ENCODE measurements at regions not wholly inside any gene's neighbourhood (a gene's known extent, or its start where the extent isn't known, plus 50 kb on each side); places are given as distances from the start of the nearest gene placed in this dataset.

GRCh38 chr4:27194599-27195176 lies 334.0 kb downstream of the STIM2 start:
- H3K36me3 Mint-ChIP-seq = no peaks in the 10 kb centered on the region
- H3K27me3 Mint-ChIP-seq = peaks cover 35% of the 10 kb centered on the region
- no peak for DNase-seq (ENCODE audit: extremely low spot score, unreplicated experiment)
- no peak overlapping the region for H3K4me3 Mint-ChIP-seq
- peaks cover 4% of the 10 kb centered on the region for H3K9me3 Mint-ChIP-seq
- no peak for TF ChIP-seq CTCF (conservative IDR thresholded peaks at IDR 0.05)
- no peak overlapping the region for H3K27ac Mint-ChIP-seq
- no peaks in the 10 kb centered on the region for H3K4me1 Mint-ChIP-seq (ENCODE audit: unreplicated experiment)

GRCh38 chr4:27198246-27198645 lies 337.6 kb downstream of the STIM2 start:
- Mint-ChIP-seq H3K9me3 (peaks cover 4% of the 10 kb centered on the region), H3K4me3 (no peak overlapping the region), H3K4me1 (ENCODE audit: unreplicated experiment) (peaks cover 6% of the 10 kb centered on the region), H3K27ac (no peak overlapping the region), H3K27me3 (peaks cover 35% of the 10 kb centered on the region), H3K36me3 (no peaks in the 10 kb centered on the region)
- no peak for DNase-seq (ENCODE audit: extremely low spot score, unreplicated experiment)
- no peak for TF ChIP-seq CTCF (conservative IDR thresholded peaks at IDR 0.05)

GRCh38 chr4:27198971-27199370 lies 338.3 kb downstream of the STIM2 start:
- Mint-ChIP-seq H3K36me3 (no peaks in the 10 kb centered on the region), H3K27me3 (peaks cover 39% of the 10 kb centered on the region), H3K9me3 (peaks cover 6% of the 10 kb centered on the region), H3K27ac (no peak overlapping the region), H3K4me3 (no peak overlapping the region), H3K4me1 (ENCODE audit: unreplicated experiment) (peaks cover 6% of the 10 kb centered on the region)
- DNase-seq (ENCODE audit: extremely low spot score, unreplicated experiment) = no peak
- TF ChIP-seq CTCF (conservative IDR thresholded peaks at IDR 0.05) = no peak

- Mint-ChIP-seq H3K9me3 (peaks cover 12% of the 10 kb centered on the region), H3K4me1 (ENCODE audit: unreplicated experiment) (peaks cover under 1% of the 10 kb centered on the region), H3K27me3 (peaks cover 74% of the 10 kb centered on the region), H3K27ac (no peak overlapping the region), H3K4me3 (no peak overlapping the region), H3K36me3 (no peaks in the 10 kb centered on the region)
- DNase-seq (ENCODE audit: extremely low spot score, unreplicated experiment) = no peak
- TF ChIP-seq CTCF (conservative IDR thresholded peaks at IDR 0.05) = no peak
Measured at GRCh38 chr4:27206009-27206408, 345.4 kb downstream of the STIM2 start.

- Mint-ChIP-seq H3K27ac (no peak overlapping the region), H3K36me3 (no peaks in the 10 kb centered on the region)
- no peak for TF ChIP-seq CTCF (conservative IDR thresholded peaks at IDR 0.05)
Measured at GRCh38 chr4:27210956-27211355, 350.3 kb downstream of the STIM2 start.

GRCh38 chr4:27214010-27214409 lies 353.4 kb downstream of the STIM2 start:
- Mint-ChIP-seq H3K4me3 (no peak overlapping the region), H3K27me3 (peaks cover 58% of the 10 kb centered on the region), H3K27ac (no peak overlapping the region), H3K4me1 (ENCODE audit: unreplicated experiment) (no peaks in the 10 kb centered on the region), H3K9me3 (no peaks in the 10 kb centered on the region), H3K36me3 (no peaks in the 10 kb centered on the region)
- DNase-seq (ENCODE audit: extremely low spot score, unreplicated experiment) = no peak
- TF ChIP-seq CTCF (conservative IDR thresholded peaks at IDR 0.05) = no peak

More at GRCh38 chr4:27210956-27211355, 350.3 kb downstream of the STIM2 start:
- DNase-seq (ENCODE audit: extremely low spot score, unreplicated experiment) = no peak
- no peaks in the 10 kb centered on the region for H3K9me3 Mint-ChIP-seq
- H3K27me3 Mint-ChIP-seq = peaks cover 65% of the 10 kb centered on the region
- no peaks in the 10 kb centered on the region for H3K4me1 Mint-ChIP-seq (ENCODE audit: unreplicated experiment)
- H3K4me3 Mint-ChIP-seq = no peak overlapping the region

Measured in type B pancreatic cell (in vitro differentiated cells).